Endothelial cell of umbilical vein (primary cell): ENCODE measurements at regions not wholly inside any gene's neighbourhood (a gene's known extent, or its start where the extent isn't known, plus 50 kb on each side); places are given as distances from the start of the nearest gene placed in this dataset.

Source experiments
- BruUV-seq: library from RNA; stranded (reverse); fragments of 400-500 nt; replicated peaks from 2 replicates; lab custom pipeline; 2021; lab: Mats Ljungman, UMichigan
- CTCF ChIA-PET: fragments of 300-600, 350-600 bp; sonication (Branson Sonifier 250); formaldehyde crosslinking; loops from one replicate; lab custom pipeline; 2021; ENCODE audit warnings: antibody characterized with exemption, inconsistent platforms; lab: Charles Lee
- POLR2A ChIA-PET: fragments of 300-600, 350-600 bp; sonication (Branson Sonifier 250); formaldehyde crosslinking; loops from one replicate; lab custom pipeline; 2021; ENCODE audit warnings: antibody characterized with exemption, inconsistent platforms; lab: Charles Lee
- DNase-seq: peaks from one replicate; pipeline ENCODE4 v3.0.0-alpha.2; 2011; ENCODE audit warnings: low read depth, low spot score
- FAIRE-seq: peaks from 2 replicates; lab custom pipeline; 2011; peaks lifted over from hg19 to GRCh38; lab: Jason Lieb, UNC
- H2AFZ ChIP-seq: 2 replicates; pipeline ENCODE4 v1.6.0; 2012; ENCODE audit warnings: low read depth, low read length, control low read depth, inconsistent platforms
- H3K27ac ChIP-seq: 2 replicates; pipeline ENCODE4 v1.5.1; 2011; ENCODE audit warnings: low read depth, mild to moderate bottlenecking, control low read depth, low read length, moderate library complexity; ENCODE audit not compliant: insufficient read depth
- H3K27me3 ChIP-seq, 2 experiments: 2 replicates each; pipeline versions ENCODE4 v1.6.0 to v1.6.1; 2011; ENCODE audit warnings: low read length in 2 of 2, mixed read lengths in 1 of 2; ENCODE audit not compliant: control insufficient read depth in 2 of 2, insufficient read depth in 2 of 2
- H3K36me3 ChIP-seq, 2 experiments: 2 replicates in 1 of 2; 3 replicates in 1 of 2; pipeline ENCODE4 v1.5.1; 2011; ENCODE audit warnings: low read length in 2 of 2, mild to moderate bottlenecking in 1 of 2, moderate library complexity in 1 of 2; ENCODE audit not compliant: control insufficient read depth in 2 of 2, insufficient read depth in 2 of 2; ENCODE audit errors: extremely low read depth in 1 of 2
- H3K4me1 ChIP-seq: 3 replicates; pipeline ENCODE4 v1.5.1; 2011; ENCODE audit warnings: mild to moderate bottlenecking, low read length; ENCODE audit not compliant: control insufficient read depth, insufficient read depth; ENCODE audit errors: extremely low read depth
- H3K4me2 ChIP-seq: 2 replicates; pipeline ENCODE4 v1.6.1; 2011; ENCODE audit warnings: low read length, control low read depth, mixed read lengths; ENCODE audit not compliant: insufficient read depth
- H3K4me3 ChIP-seq, 3 experiments: fragments of 200-600 bp in 1 of 3; sonication (generic), shearing (Covaris generic) in 1 of 3; replicated peaks in 1 of 3; 2 replicates each; pipeline ENCODE4 v1.5.1; 2011 to 2016; ENCODE audit warnings: control low read depth in 3 of 3, low read length in 3 of 3, mild to moderate bottlenecking in 2 of 3, inconsistent platforms in 1 of 3, low read depth in 1 of 3, moderate library complexity in 1 of 3; ENCODE audit not compliant: insufficient read depth in 1 of 3
- H3K79me2 ChIP-seq: 2 replicates; pipeline ENCODE4 v1.6.0; 2012; ENCODE audit warnings: low read length, inconsistent platforms; ENCODE audit not compliant: control insufficient read depth, insufficient read depth
- H3K9ac ChIP-seq: replicated peaks from 2 replicates; pipeline ENCODE3; 2011; ENCODE audit warnings: low read length, control low read depth; ENCODE audit not compliant: insufficient read depth; ENCODE audit errors: extremely low read depth
- H3K9me1 ChIP-seq: replicated peaks from 3 replicates; pipeline ENCODE4 v1.6.0; 2011; ENCODE audit warnings: mild to moderate bottlenecking, low read length; ENCODE audit not compliant: control insufficient read depth, insufficient read depth; ENCODE audit errors: extremely low read depth
- H3K9me3 ChIP-seq: replicated peaks from 2 replicates; pipeline ENCODE4 v1.5.1; 2012; ENCODE audit warnings: low read length, inconsistent platforms; ENCODE audit not compliant: control insufficient read depth, insufficient read depth
- H4K20me1 ChIP-seq: replicated peaks from 2 replicates; pipeline ENCODE3; 2011; ENCODE audit warnings: mild to moderate bottlenecking, low read length; ENCODE audit not compliant: control insufficient read depth, insufficient read depth; ENCODE audit errors: extremely low read depth
- CTCF ChIP-seq, 2 donors: IDR thresholded peaks; 1 replicate in 1 of 2; 2 replicates in 1 of 2; pipeline ENCODE4 v1.5.1; 2011; ENCODE audit warnings: low read length in 2 of 2, mild to moderate bottlenecking in 2 of 2, moderate library complexity in 2 of 2, control low read depth in 1 of 2, inconsistent platforms in 1 of 2, low read depth in 1 of 2; ENCODE audit not compliant: insufficient read depth in 1 of 2; ENCODE audit errors: extremely low read depth in 1 of 2
- EZH2 ChIP-seq: IDR thresholded peaks from 2 replicates; pipeline ENCODE4 v1.6.1; 2012; ENCODE audit warnings: borderline replicate concordance, low read depth, mild to moderate bottlenecking, moderate library complexity, low read length, inconsistent platforms; ENCODE audit not compliant: severe bottlenecking
- FOS ChIP-seq: IDR thresholded peaks from 2 replicates; pipeline ENCODE4 v1.6.1; 2011; ENCODE audit warnings: mild to moderate bottlenecking, low read length, moderate library complexity, borderline replicate concordance; ENCODE audit not compliant: insufficient read depth
- GATA2 ChIP-seq: IDR thresholded peaks from 2 replicates; pipeline ENCODE4 v1.7.0; 2011; ENCODE audit warnings: low read depth, mild to moderate bottlenecking, moderate library complexity, mixed read lengths, low read length; ENCODE audit not compliant: insufficient read length, insufficient read depth
- JUN ChIP-seq: IDR thresholded peaks from 2 replicates; pipeline ENCODE4 v1.6.1; 2011; ENCODE audit warnings: borderline replicate concordance, low read depth; ENCODE audit not compliant: insufficient read length, insufficient read depth
- MYC ChIP-seq: IDR thresholded peaks from one replicate; pipeline ENCODE4 v1.6.1; 2011; ENCODE audit warnings: mild to moderate bottlenecking, low read depth, low read length
- POLR2A ChIP-seq: IDR thresholded peaks from 2 replicates; pipeline ENCODE4 v1.6.1; 2012; ENCODE audit warnings: low read depth, mild to moderate bottlenecking, control low read depth, low read length
- POLR2AphosphoS5 ChIP-seq: IDR thresholded peaks from 2 replicates; pipeline ENCODE4 v1.6.1; 2012; ENCODE audit warnings: low read depth, mild to moderate bottlenecking, control low read depth, low read length, moderate library complexity; ENCODE audit not compliant: insufficient read depth
- dilution Hi-C: fragments of 300-500 bp; cut with MboI; formaldehyde crosslinking; loops from one replicate; pipeline ENCODE4 v1.15.0; 2019; ENCODE audit warnings: low sequenced_read_pairs; ENCODE audit not compliant: extremely low pct_ligation_motif_present
- intact Hi-C: fragments of 100-400 bp; cut with micrococcal nuclease; formaldehyde crosslinking; loops from one replicate; pipeline ENCODE4 v1.10.0; 2022
- TF ChIP-seq, protein P1 (sequence below): IDR thresholded peaks from 2 replicates; pipeline ENCODE4 v1.6.1; 2011; ENCODE audit not compliant: insufficient read depth, insufficient read length

DNA sequence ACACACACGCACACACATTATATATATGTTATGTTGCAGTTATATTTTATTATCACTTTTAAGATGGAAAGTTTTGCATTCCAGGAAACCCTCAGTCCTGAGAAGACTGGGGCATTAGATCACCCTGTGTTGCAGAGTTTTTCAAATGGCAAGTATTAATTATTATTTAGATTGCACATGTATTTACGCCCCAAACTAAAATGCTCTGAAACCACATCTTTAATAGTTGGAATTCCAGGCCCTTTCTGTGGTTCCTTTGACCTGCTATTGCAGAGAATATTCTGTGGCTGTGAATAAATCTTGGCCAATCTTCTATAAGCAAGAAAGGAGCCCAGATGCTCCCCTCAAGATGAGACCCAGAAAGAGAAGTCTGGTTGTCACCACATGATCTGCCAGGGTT, 427.0 kb upstream of the TNP1 start:
- no TSS peak for BruUV-seq
- no peak overlapping the region for H3K4me2 ChIP-seq
- dilution Hi-C loops (no loop called here), intact Hi-C loops (no loop called here)
- ChIA-PET POLR2A (no interaction called here), CTCF (no interaction called here)
- H3K4me1 ChIP-seq: no peaks in the 10 kb centered on the region
- H3K79me2 ChIP-seq: no peaks in the 10 kb centered on the region
- no peak overlapping the region for H3K4me3 ChIP-seq
- no peak overlapping the region for H2AFZ ChIP-seq
- H4K20me1 ChIP-seq: no peaks in the 10 kb centered on the region
- no peak overlapping the region for H3K27ac ChIP-seq
- H3K9me3 ChIP-seq: no peaks in the 10 kb centered on the region
- TF ChIP-seq FOS (no peak), POLR2A (no peak), GATA2 (no peak), POLR2AphosphoS5 (no peak), JUN (no peak), CTCF (IDR thresholded peaks at IDR 0.05; ENCODE audit: extremely low read depth in 1 of 2, insufficient read depth in 1 of 2, low read depth in 1 of 2, low read length in 2 of 2) (no peak), EZH2 (no peak), MYC (no peak)
- TF ChIP-seq, protein P1, sequence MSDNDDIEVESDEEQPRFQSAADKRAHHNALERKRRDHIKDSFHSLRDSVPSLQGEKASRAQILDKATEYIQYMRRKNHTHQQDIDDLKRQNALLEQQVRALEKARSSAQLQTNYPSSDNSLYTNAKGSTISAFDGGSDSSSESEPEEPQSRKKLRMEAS: no peak
- H3K9ac ChIP-seq: no peak overlapping the region
- no peaks in the 10 kb centered on the region for H3K27me3 ChIP-seq
- no peak for DNase-seq
- H3K36me3 ChIP-seq: no peaks in the 10 kb centered on the region
- FAIRE-seq: no peak
- no peaks in the 10 kb centered on the region for H3K9me1 ChIP-seq
